Spleen (tissue), 7 donors: ENCODE measurements at regions not wholly inside any gene's neighbourhood (a gene's known extent, or its start where the extent isn't known, plus 50 kb on each side); places are given as distances from the start of the nearest gene placed in this dataset.

ENCODE experiments used
- CTCF ChIP-seq, 11 experiments: fragments of 200-600 bp in 7 of 11; fragments of 450-650 bp in 4 of 11; sonication (generic) in 4 of 11; IDR thresholded peaks in 8 of 11; conservative IDR thresholded peaks in 3 of 11; 1 replicate in 7 of 11; 2 replicates in 4 of 11; pipeline versions ENCODE4 v1.4.0 to v1.8.0; 2016 to 2021; ENCODE audit warnings: antibody characterized with exemption in 11 of 11, inconsistent platforms in 4 of 11, mild to moderate bottlenecking in 1 of 11
- POLR2A ChIP-seq, 3 donors: fragments of 450-650 bp; IDR thresholded peaks; one replicate each; pipeline ENCODE4 v1.5.1; 2017; ENCODE audit warnings: antibody characterized with exemption in 3 of 3, mild to moderate bottlenecking in 1 of 3
- POLR2AphosphoS5 ChIP-seq, 3 donors: sonication (generic); formaldehyde crosslinking; IDR thresholded peaks; one replicate each; pipeline ENCODE4 v1.5.1; 2017; ENCODE audit warnings: antibody characterized with exemption in 3 of 3
- donor health status: DM: no; HTN: no; CAD: no; lungs with moderate emphysema.
- donor health status: DM: no; HTN: no; CAD: no.
- donor health status: DM: no; HTN: no; CAD: no.

GRCh38 chr9:108345826-108346225, 510.0 kb downstream of the ACTL7B start:
- TF ChIP-seq CTCF (IDR thresholded peaks at IDR 0.05 in 8 of 11, conservative IDR thresholded peaks at IDR 0.05 in 3 of 11): no peak
- no peak for TF ChIP-seq POLR2A (IDR thresholded peaks at IDR 0.05)
- TF ChIP-seq POLR2AphosphoS5 (IDR thresholded peaks at IDR 0.05): no peak
